Glomerular visceral epithelial cell (primary cell): ENCODE measurements at regions not wholly inside any gene's neighbourhood (a gene's known extent, or its start where the extent isn't known, plus 50 kb on each side); places are given as distances from the start of the nearest gene placed in this dataset.
"Not testable (repeated sequence)": the region's sequence is repeated elsewhere in the genome, so short reads cannot be mapped to it uniquely, and the experiment has no call there.

Experiments used
- DNase-seq: peaks from one replicate; pipeline ENCODE4 v3.0.0-alpha.2; 2016; ENCODE audit errors: extremely low spot score

GRCh38 chrX:118215346-118215745, 98.7 kb upstream of the KLHL13 start:
- DNase-seq, result peak; percentile 15

DNA sequence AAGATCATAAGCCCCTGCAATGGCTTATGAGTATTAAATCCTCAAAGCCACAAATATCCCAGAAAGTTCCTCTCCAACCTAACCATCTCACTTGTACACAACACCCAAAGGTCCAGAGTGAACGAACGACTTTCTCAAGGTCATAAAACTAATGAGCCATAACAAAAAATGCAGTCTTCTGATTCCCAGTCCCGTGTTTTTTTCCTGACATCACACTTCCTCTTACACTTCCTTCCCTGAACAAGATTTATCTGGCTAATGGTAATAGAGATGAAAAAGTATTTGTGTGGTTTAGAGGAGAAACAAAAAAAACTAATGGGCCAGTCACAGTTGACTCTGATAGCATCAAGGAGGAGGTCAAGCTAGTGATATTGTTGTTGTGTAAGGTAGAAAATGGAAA, 99.5 kb upstream of the KLHL13 start:
- peak; percentile 80 for DNase-seq

DNA sequence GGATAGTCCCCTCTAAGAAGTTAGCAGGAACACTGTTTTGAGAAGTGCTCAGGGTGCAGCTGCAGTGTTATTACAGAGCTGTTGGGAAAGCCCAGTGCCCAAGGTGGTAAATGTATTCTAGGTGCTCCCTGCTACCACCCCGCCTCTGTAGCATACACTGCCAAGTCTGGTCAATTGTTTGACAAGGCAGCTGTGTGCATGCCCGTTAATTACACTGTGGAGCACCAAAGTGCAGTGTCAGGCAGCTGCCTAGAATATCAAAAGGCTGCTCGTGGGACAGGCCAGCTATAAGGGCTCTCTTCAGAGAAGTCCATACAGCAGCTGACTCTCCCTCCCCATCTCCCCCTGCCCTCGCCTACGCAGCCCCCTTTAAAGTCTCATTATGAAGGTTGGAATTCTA, 99.9 kb upstream of the KLHL13 start:
- DNase-seq, result peak; percentile 45

DNA sequence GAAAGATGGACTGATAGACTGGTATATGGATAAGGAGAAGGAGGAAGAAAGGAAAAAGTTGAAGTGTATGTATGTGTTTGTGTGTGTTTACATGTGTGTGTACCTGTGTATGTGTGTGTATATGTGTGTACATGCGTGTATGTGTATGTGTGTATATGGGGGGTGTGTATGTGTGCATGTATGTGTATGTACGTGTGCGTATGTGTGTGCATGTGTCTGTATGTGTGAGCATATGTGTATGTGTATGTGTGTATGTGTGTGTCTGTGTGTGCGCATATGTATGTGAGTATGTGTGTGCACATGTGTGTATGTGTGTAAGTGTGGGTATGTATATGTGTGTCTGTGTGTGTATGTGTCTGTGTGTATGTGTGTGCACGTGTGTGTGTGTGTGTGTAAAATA, 101.5 kb upstream of the KLHL13 start:
- DNase-seq, result no peak

DNA sequence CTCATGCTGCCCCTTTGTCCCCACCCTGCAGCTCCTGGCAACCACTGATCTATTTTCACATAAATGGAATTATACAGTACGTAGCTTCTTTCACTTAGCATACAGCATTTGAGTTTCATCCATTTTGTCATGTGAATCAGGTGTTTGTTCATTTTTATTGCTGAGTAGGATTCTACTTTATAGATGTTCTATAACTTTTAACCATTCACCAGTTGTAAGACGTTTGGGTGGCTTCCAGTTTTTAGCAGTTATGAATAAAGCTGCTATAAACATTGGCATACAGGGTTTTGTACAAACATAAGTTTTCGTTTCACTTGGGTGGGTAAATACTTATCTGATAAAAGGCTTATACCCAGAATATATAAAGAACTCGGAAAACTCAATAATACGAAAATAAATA, 102.3 kb upstream of the KLHL13 start:
- no peak for DNase-seq

GRCh38 chrX:118219866-118220265, 103.3 kb upstream of the KLHL13 start:
- DNase-seq, result no peak

GRCh38 chrX:118220509-118220908, 103.9 kb upstream of the KLHL13 start:
- no peak for DNase-seq

DNA sequence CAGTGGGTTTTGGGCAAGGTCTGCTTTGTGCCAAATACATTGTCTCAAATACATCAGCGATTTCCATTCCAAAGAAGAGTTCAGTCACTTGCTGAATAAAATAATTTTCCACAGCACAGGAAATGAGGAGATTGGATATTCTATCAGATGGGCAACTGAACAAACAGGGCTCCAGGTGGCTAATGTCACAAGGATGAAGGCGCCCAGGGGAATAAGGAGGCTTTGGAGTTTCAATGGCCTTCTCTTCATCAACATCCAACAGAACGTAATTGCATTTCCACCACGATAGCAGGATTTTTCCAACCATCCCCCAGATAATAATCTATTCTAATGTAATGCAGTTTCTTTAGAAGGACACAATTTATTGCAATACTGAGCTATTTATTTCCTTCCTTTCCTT, 104.7 kb upstream of the KLHL13 start:
- DNase-seq, result no peak

DNA sequence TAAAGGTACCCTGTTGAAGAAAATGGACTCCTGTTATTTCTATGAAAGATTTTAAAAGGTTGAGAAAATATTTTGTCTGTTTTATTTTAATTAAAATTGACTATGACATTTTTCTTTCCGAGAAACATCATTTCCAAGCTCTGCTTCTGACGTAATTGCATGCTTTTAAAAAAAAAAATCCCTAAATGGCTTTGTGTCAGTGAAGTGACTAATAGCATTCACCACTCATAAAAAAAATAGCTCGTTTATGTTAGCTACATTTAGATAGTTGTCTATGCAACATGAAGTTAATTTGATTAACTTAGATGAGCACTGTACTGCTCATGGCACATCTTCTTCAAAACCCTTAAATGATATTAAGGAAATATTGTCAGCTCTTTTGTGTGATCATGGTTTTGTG, 105.1 kb upstream of the KLHL13 start:
- DNase-seq, result no peak

GRCh38 chrX:118222421-118222820, 105.8 kb upstream of the KLHL13 start:
- no peak for DNase-seq

- peak; percentile 35 for DNase-seq
These were observed 109.3 kb upstream of the KLHL13 start for GRCh38 chrX:118225711-118226428.

GRCh38 chrX:118228041-118228440, 111.4 kb upstream of the KLHL13 start:
- DNase-seq, result no peak

DNA sequence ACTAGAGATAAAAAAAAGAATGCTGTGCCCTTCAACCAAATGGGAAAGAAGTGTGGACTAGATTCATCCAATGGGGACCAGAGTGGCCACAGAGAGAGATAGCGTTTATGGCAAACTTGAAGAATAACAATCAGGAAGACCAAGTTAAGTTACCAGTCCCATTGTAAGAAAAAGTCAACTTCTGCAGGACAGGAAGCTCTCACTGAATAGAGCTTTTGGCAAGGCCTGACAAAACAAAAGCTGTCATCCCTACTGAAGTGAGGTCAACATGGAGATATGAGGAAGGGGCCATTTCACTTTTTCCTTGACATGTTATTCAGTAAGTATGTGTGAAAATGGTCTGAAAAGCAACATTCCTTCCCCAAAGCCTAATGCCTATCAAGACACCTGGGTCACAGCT, 111.8 kb upstream of the KLHL13 start:
- DNase-seq, result no peak

- DNase-seq, result peak; percentile 13
These were observed 114.4 kb upstream of the WDR44 start for GRCh38 chrX:118231464-118231863.

GRCh38 chrX:118239178-118239870, 106.6 kb upstream of the WDR44 start:
- DNase-seq, result no peak

DNA sequence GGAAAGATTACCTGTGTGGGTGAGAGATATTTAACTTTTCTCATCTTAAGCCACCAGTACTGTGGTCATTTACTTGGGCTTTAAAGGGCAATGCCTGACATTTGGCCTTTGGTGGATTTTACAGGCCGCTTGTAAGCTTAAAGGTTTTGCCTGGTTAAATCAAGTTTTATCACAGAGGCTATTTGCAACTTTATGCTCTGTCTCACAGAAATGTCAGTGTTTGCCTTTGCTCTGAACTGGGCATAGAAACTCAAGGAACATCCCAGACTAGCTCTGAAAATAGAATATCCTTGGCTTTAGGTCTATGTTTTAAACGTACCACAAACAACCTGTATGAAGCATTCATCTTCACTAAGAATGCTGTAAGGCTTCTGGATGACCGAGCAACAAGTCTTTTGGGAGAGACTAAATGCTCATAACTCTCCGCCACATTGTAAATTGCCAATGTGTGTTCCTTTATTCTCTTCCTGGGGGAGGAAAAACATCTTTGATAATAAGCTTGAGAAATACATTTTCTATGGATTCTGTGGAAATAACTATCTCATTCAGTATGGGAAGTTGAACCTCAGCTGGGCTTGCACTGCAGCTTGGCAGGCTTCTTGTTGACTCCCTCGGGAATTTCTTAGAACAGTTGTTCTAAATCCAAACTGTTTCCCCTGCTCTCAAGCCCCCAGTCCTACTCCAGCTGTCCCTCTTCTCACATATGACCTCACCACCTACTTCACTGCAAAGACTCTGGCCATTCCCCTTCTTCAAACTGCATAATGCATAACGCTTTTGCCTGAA, 105.8 kb upstream of the WDR44 start:
- DNase-seq, result no peak

- not testable (repeated sequence) for DNase-seq
These were observed 98.9 kb upstream of the WDR44 start for GRCh38 chrX:118246961-118247360.

- DNase-seq, result no peak
These were observed 96.8 kb upstream of the WDR44 start for GRCh38 chrX:118249146-118249545.

- DNase-seq, result no peak
These were observed 95.5 kb upstream of the WDR44 start for GRCh38 chrX:118250445-118250844.

- DNase-seq, result no peak
These were observed 94.6 kb upstream of the WDR44 start for GRCh38 chrX:118251271-118251670.

DNA sequence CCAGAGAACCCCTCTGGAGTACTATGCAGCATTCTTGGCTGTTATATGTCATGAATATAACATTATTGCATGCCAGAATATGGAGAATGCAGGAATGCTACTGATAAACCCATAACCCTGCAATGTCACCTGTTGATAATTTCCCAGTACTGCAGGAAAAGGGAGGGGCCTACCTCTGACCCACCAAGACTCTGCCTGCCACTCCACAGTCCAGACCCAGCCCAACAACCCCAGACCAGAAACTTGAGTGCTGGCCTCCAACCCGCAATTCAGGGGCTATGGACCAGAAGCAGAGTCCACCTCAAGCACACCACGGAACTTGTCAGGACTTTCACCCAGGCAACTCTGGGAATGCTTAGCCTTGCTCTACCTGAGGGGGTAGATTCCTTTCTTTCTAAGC, 92.9 kb upstream of the WDR44 start:
- DNase-seq, result no peak

DNA sequence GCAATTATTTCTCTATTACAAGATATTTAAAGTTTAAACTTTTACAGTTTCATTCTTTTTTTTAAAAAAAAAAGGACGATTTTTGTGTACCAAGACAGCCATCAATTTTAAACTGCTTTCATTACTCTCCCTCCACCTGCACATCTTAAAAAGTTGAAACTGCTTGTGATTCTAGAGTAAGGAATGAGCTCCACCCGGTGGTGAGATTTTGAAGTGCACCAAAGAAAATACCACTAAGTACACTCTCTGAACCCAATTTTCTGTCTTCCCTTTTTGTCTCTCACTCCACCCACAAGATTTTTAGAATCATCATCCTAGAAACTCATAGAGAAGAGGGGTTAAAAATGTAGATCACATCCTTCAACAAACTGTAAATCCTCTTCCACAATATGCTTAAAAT, 91.3 kb upstream of the WDR44 start:
- DNase-seq, result peak; percentile 43

DNA sequence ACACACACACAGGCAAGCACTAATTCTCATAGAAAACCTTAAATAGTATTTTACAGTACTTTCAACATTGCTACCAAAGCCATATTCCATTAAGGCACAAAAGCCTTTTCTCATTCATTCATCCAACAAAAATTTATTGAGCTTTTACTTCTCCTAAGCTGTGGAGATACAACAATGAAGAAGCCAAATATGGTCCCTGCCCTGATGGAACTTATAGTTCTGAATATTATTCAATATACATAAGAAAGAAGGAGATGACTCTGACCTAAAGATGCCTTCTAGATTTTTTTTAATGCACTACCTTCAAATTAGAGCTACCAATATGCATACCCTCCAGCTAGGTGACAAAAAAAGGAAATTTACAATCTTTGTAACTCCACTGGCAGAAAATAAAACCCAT, 90.0 kb upstream of the WDR44 start:
- DNase-seq, result no peak
